HG03103 (cell line): ENCODE measurements at regions not wholly inside any gene's neighbourhood (a gene's known extent, or its start where the extent isn't known, plus 50 kb on each side); places are given as distances from the start of the nearest gene placed in this dataset.

ENCODE experiments used
- ATAC-seq: cut with Tn5 transposase; IDR thresholded peaks from one replicate; pipeline ENCODE4 v1.9.1; 2021; ENCODE audit warnings: low read depth; ENCODE audit not compliant: unreplicated experiment

GRCh38 chr2:3005859-3006501 is 371.6 kb downstream of the EIPR1 start:
- no peak for ATAC-seq

GRCh38 chr2:3001615-3002560 is 375.7 kb downstream of the EIPR1 start:
- no peak for ATAC-seq

- no peak for ATAC-seq
These were observed 376.6 kb downstream of the EIPR1 start for GRCh38 chr2:3000968-3001367.

GRCh38 chr2:3000125-3000524 is 377.5 kb downstream of the EIPR1 start:
- no peak for ATAC-seq

GRCh38 chr2:2998971-2999370 is 378.6 kb downstream of the EIPR1 start:
- ATAC-seq: no peak

- no peak for ATAC-seq
These were observed 384.4 kb downstream of the EIPR1 start for GRCh38 chr2:2993172-2993692.

GRCh38 chr2:2992634-2993033 is 385.0 kb downstream of the EIPR1 start:
- ATAC-seq: no peak

GRCh38 chr2:2985020-2985419 is 392.6 kb downstream of the EIPR1 start:
- ATAC-seq: no peak

- no peak for ATAC-seq
These were observed 396.6 kb downstream of the EIPR1 start for GRCh38 chr2:2981000-2981399.

GRCh38 chr2:2974982-2975381 is 402.6 kb downstream of the EIPR1 start:
- no peak for ATAC-seq

GRCh38 chr2:2960441-2961133 is 417.0 kb downstream of the EIPR1 start:
- no peak for ATAC-seq

GRCh38 chr2:2950403-2950952 is 427.1 kb downstream of the EIPR1 start:
- no peak for ATAC-seq

GRCh38 chr2:2947406-2947805 is 430.2 kb downstream of the EIPR1 start:
- no peak for ATAC-seq

GRCh38 chr2:2942906-2943305 is 434.7 kb downstream of the EIPR1 start:
- ATAC-seq: no peak

- no peak for ATAC-seq
These were observed 435.4 kb downstream of the EIPR1 start for GRCh38 chr2:2942225-2942624.

GRCh38 chr2:2941205-2941604 is 436.4 kb downstream of the EIPR1 start:
- ATAC-seq: no peak

GRCh38 chr2:2940702-2941101 is 436.9 kb downstream of the EIPR1 start:
- ATAC-seq: no peak

- ATAC-seq: no peak
These were observed 437.6 kb downstream of the EIPR1 start for GRCh38 chr2:2940061-2940460.

- ATAC-seq: no peak
These were observed 438.4 kb downstream of the EIPR1 start for GRCh38 chr2:2939078-2939795.

GRCh38 chr2:2938481-2938880 is 439.1 kb downstream of the EIPR1 start:
- no peak for ATAC-seq
